Neuronal stem cell (in vitro differentiated cells): ENCODE measurements at regions not wholly inside any gene's neighbourhood (a gene's known extent, or its start where the extent isn't known, plus 50 kb on each side); places are given as distances from the start of the nearest gene placed in this dataset.

Source experiments
- DNase-seq: peaks from one replicate; pipeline ENCODE4 v3.0.0-alpha.2; 2013; ENCODE audit warnings: low spot score
- H2AFZ ChIP-seq: one replicate; pipeline ENCODE4 v1.6.1; 2013; ENCODE audit warnings: mild to moderate bottlenecking, low read length, inconsistent platforms
- H2AK5ac ChIP-seq: 2 replicates; pipeline ENCODE4 v1.6.1; 2013; ENCODE audit warnings: low read depth, mild to moderate bottlenecking, inconsistent platforms, low read length, moderate library complexity, mixed read lengths
- H2BK120ac ChIP-seq: 2 replicates; pipeline ENCODE4 v1.6.1; 2013; ENCODE audit warnings: low read depth, mild to moderate bottlenecking, inconsistent platforms, low read length, moderate library complexity, mixed read lengths
- H2BK12ac ChIP-seq: one replicate; pipeline ENCODE4 v1.6.1; 2013; ENCODE audit warnings: low read length, inconsistent platforms
- H2BK15ac ChIP-seq: 2 replicates; pipeline ENCODE4 v1.6.1; 2013; ENCODE audit warnings: mild to moderate bottlenecking, low read length, inconsistent platforms, mixed read lengths
- H2BK5ac ChIP-seq: one replicate; pipeline ENCODE4 v1.6.1; 2013; ENCODE audit warnings: inconsistent platforms, mild to moderate bottlenecking, low read length, moderate library complexity
- H3K14ac ChIP-seq: one replicate; pipeline ENCODE4 v1.6.1; 2013; ENCODE audit warnings: low read length, inconsistent platforms
- H3K18ac ChIP-seq: 2 replicates; pipeline ENCODE4 v1.6.1; 2013; ENCODE audit warnings: low read length, inconsistent platforms
- H3K23ac ChIP-seq: 2 replicates; pipeline ENCODE4 v1.6.1; 2013; ENCODE audit warnings: low read depth, mild to moderate bottlenecking, mixed read lengths, low read length, inconsistent platforms; ENCODE audit not compliant: poor library complexity
- H3K27ac ChIP-seq: replicated peaks from 3 replicates; pipeline ENCODE4 v1.5.1; 2013; ENCODE audit warnings: low read length, inconsistent platforms
- H3K27me3 ChIP-seq, 3 experiments: 2 replicates each; pipeline ENCODE4 v1.6.1; 2013; ENCODE audit warnings: low read length in 3 of 3, mild to moderate bottlenecking in 2 of 3, inconsistent platforms in 1 of 3, low read depth in 1 of 3, mixed read lengths in 1 of 3, moderate library complexity in 1 of 3; ENCODE audit not compliant: control insufficient read depth in 3 of 3, insufficient read depth in 3 of 3
- H3K36me3 ChIP-seq, 2 donors: replicated peaks in 1 of 2; 2 replicates each; pipeline ENCODE4 v1.6.1; 2013; ENCODE audit warnings: low read length in 2 of 2; ENCODE audit not compliant: control insufficient read depth in 2 of 2, insufficient read depth in 2 of 2
- H3K4ac ChIP-seq: 2 replicates; pipeline ENCODE4 v1.6.1; 2013; ENCODE audit warnings: inconsistent platforms, mild to moderate bottlenecking, low read length, moderate library complexity
- H3K4me1 ChIP-seq, 2 donors: 1 replicate in 1 of 2; 2 replicates in 1 of 2; pipeline ENCODE4 v1.6.1; 2013; ENCODE audit warnings: low read length in 2 of 2, low read depth in 1 of 2; ENCODE audit not compliant: control insufficient read depth in 2 of 2, insufficient read depth in 1 of 2
- H3K4me2 ChIP-seq: one replicate; pipeline ENCODE4 v1.6.1; 2013; ENCODE audit warnings: mild to moderate bottlenecking, low read length, inconsistent platforms; ENCODE audit not compliant: insufficient read depth, poor library complexity, severe bottlenecking
- H3K4me3 ChIP-seq, 2 donors: 2 replicates each; pipeline ENCODE4 v1.5.1; 2013; ENCODE audit warnings: low read length in 2 of 2, mild to moderate bottlenecking in 2 of 2, inconsistent platforms in 1 of 2, moderate library complexity in 1 of 2
- H3K79me1 ChIP-seq: one replicate; pipeline ENCODE4 v1.6.1; 2013; ENCODE audit warnings: low read depth, mild to moderate bottlenecking, inconsistent platforms, low read length, moderate library complexity
- H3K9ac ChIP-seq: one replicate; pipeline ENCODE4 v1.6.1; 2013; ENCODE audit warnings: mild to moderate bottlenecking, low read depth, low read length, inconsistent platforms; ENCODE audit not compliant: poor library complexity
- H3K9me3 ChIP-seq, 2 donors: replicated peaks in 1 of 2; 2 replicates each; pipeline versions ENCODE3 to v1.6.1; 2013; ENCODE audit warnings: low read length in 2 of 2, mild to moderate bottlenecking in 2 of 2, inconsistent platforms in 1 of 2, low read depth in 1 of 2, mixed read lengths in 1 of 2, moderate library complexity in 1 of 2; ENCODE audit not compliant: control insufficient read depth in 2 of 2, insufficient read depth in 1 of 2
- H4K8ac ChIP-seq: one replicate; pipeline ENCODE4 v1.6.1; 2013; ENCODE audit warnings: low read depth, mild to moderate bottlenecking, inconsistent platforms, low read length, moderate library complexity
- H4K91ac ChIP-seq: one replicate; pipeline ENCODE4 v1.6.1; 2013; ENCODE audit warnings: low read length, low read depth, mild to moderate bottlenecking, inconsistent platforms; ENCODE audit not compliant: poor library complexity
- WGBS, 2 donors: extraction: QIAGEN DNeasy Blood & Tissue Kit; methylation state at CpG; one replicate each; pipeline ENCODE4 v1.1.7; 2013; ENCODE audit warnings: missing lambda C conversion rate in 2 of 2, mixed read lengths in 1 of 2; ENCODE audit not compliant: insufficient read length in 2 of 2, insufficient replicate concordance in 1 of 2; ENCODE audit errors: extremely low coverage in 2 of 2; 5-methylcytosine and 5-hydroxymethylcytosine counted together

- no peaks in the 10 kb centered on the region for H3K36me3 ChIP-seq
- no peak overlapping the region for H3K4me3 ChIP-seq
- H3K4me1 ChIP-seq: peaks cover 12 to 33% of the 10 kb centered on the region in 2 donors
- no peak overlapping the region for H2BK15ac ChIP-seq
- no peak overlapping the region for H4K8ac ChIP-seq
- H2AFZ ChIP-seq: peak overlapping the region; percentile 3
- no peak overlapping the region for H3K4me2 ChIP-seq
- no peak overlapping the region for H3K4ac ChIP-seq
- peaks cover 0 to 32% of the 10 kb centered on the region in 2 donors for H3K9me3 ChIP-seq
- no peak overlapping the region for H2BK12ac ChIP-seq
- WGBS, 2 donors: no CpG with 5 or more reads among the region's 4 CpGs
- H2BK5ac ChIP-seq: no peak overlapping the region
- H4K91ac ChIP-seq: no peak overlapping the region
- no peak overlapping the region for H3K23ac ChIP-seq
- no peak overlapping the region for H2BK120ac ChIP-seq
- no peak for DNase-seq
- peak overlapping the region; percentile 76 for H3K27ac ChIP-seq
- H3K18ac ChIP-seq: no peak overlapping the region
- no peak overlapping the region for H3K9ac ChIP-seq
- no peak overlapping the region for H2AK5ac ChIP-seq
- H3K79me1 ChIP-seq: no peaks in the 10 kb centered on the region
- H3K14ac ChIP-seq: no peak overlapping the region
- no peaks in the 10 kb centered on the region for H3K27me3 ChIP-seq
Observed at GRCh38 chr5:124462751-124463150, 283.7 kb downstream of the ZNF608 start.

- Histone ChIP-seq H2BK120ac (no peak overlapping the region), H3K79me1 (no peaks in the 10 kb centered on the region), H2AFZ (no peak overlapping the region), H3K4me2 (no peak overlapping the region), H3K27me3 (no peaks in the 10 kb centered on the region), H3K14ac (no peak overlapping the region), H4K91ac (no peak overlapping the region), H3K9me3 (peaks cover 0 to 34% of the 10 kb centered on the region in 2 donors), H4K8ac (no peak overlapping the region), H3K36me3 (no peaks in the 10 kb centered on the region), H3K18ac (no peak overlapping the region), H3K27ac (peak overlapping the region; percentile 76), H3K4me1 (peaks cover 16 to 41% of the 10 kb centered on the region in 2 donors), H2BK15ac (no peak overlapping the region), H2BK5ac (no peak overlapping the region), H3K4me3 (no peak overlapping the region), H3K9ac (no peak overlapping the region), H3K23ac (no peak overlapping the region), H2AK5ac (no peak overlapping the region), H3K4ac (no peak overlapping the region), H2BK12ac (no peak overlapping the region)
- peak; percentile 62 for DNase-seq
- no CpG with 5 or more reads among the region's 5 CpGs for WGBS, 2 donors
Observed at GRCh38 chr5:124461941-124462340, 284.5 kb downstream of the ZNF608 start.

DNA sequence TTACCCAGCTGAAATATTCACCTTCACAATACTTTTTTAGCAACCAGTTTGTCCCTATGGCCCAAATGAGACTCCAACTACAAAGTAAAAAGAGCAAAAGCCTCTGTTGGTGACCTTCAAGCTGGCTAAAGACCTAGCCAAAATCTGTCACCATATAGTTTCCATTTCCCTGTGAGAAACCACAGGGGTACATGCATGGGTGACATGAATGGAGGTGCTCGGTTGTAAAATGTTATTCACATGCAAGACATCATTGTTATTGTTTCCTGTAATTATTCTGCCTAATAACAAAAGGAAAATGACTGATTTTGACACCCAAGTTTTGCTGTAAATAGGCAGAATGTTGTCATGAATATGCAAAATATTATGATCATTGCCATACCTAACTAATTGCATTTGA, 285.3 kb downstream of the ZNF608 start:
- Histone ChIP-seq H3K79me1 (no peaks in the 10 kb centered on the region), H3K27me3 (no peaks in the 10 kb centered on the region), H3K9me3 (peaks cover 0 to 34% of the 10 kb centered on the region in 2 donors), H3K4ac (no peak overlapping the region), H3K4me1 (peaks cover 16 to 42% of the 10 kb centered on the region in 2 donors), H3K4me2 (no peak overlapping the region), H3K23ac (no peak overlapping the region), H4K91ac (no peak overlapping the region), H3K27ac (peak overlapping the region; percentile 45), H2BK5ac (no peak overlapping the region), H2BK12ac (no peak overlapping the region), H2BK120ac (no peak overlapping the region), H3K36me3 (no peaks in the 10 kb centered on the region), H3K18ac (no peak overlapping the region), H4K8ac (no peak overlapping the region), H2BK15ac (no peak overlapping the region), H2AFZ (no peak overlapping the region), H2AK5ac (no peak overlapping the region), H3K9ac (no peak overlapping the region), H3K4me3 (no peak overlapping the region), H3K14ac (no peak overlapping the region)
- WGBS, 2 donors: no CpG with 5 or more reads among the region's 1 CpG
- DNase-seq: no peak

DNA sequence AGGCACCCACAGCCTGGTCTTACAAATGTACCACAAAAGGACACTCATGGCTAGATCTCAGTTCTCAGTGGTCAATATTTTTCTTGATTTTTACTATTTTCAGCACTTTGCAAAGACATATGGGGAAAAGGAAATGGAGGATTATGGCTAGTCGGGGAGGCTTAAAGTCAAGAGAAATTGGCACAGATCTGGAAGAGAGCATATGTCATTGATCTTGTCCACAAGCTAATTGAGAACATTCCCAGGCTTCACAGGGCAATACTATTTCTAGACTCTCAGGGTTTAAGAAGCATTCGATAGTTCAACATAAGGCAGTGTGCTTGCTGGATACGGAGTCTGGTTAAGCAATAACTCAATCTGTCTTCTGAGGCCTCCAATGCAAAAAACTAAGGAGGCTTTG, 285.8 kb downstream of the ZNF608 start:
- Histone ChIP-seq H3K9ac (no peak overlapping the region), H2BK5ac (no peak overlapping the region), H4K91ac (no peak overlapping the region), H4K8ac (no peak overlapping the region), H3K79me1 (no peaks in the 10 kb centered on the region), H2AK5ac (no peak overlapping the region), H3K4ac (no peak overlapping the region), H2AFZ (no peak overlapping the region), H3K27ac (no peak overlapping the region), H3K36me3 (no peaks in the 10 kb centered on the region), H3K23ac (no peak overlapping the region), H3K4me3 (no peak overlapping the region), H2BK120ac (no peak overlapping the region), H3K9me3 (peaks cover 0 to 34% of the 10 kb centered on the region in 2 donors), H2BK12ac (no peak overlapping the region), H2BK15ac (no peak overlapping the region), H3K27me3 (no peaks in the 10 kb centered on the region), H3K4me2 (no peak overlapping the region), H3K14ac (no peak overlapping the region), H3K18ac (no peak overlapping the region), H3K4me1 (peaks cover 16 to 42% of the 10 kb centered on the region in 2 donors)
- DNase-seq: no peak
- no CpG with 5 or more reads among the region's 3 CpGs for WGBS, 2 donors
